Osteoblast (primary cell): ENCODE measurements at regions not wholly inside any gene's neighbourhood (a gene's known extent, or its start where the extent isn't known, plus 50 kb on each side); places are given as distances from the start of the nearest gene placed in this dataset.

ENCODE experiments used
- DNase-seq: peaks from one replicate; pipeline ENCODE4 v3.0.0; 2011; ENCODE audit warnings: low spot score, mixed read lengths; ENCODE audit not compliant: insufficient read length; ENCODE audit errors: missing footprints
- H2AFZ ChIP-seq: 2 replicates; pipeline ENCODE4 v1.6.0; 2011; ENCODE audit warnings: mild to moderate bottlenecking, low read length
- H3K27ac ChIP-seq: 2 replicates; pipeline ENCODE4 v1.5.1; 2011; ENCODE audit warnings: mild to moderate bottlenecking, low read depth, low read length, moderate library complexity
- H3K27me3 ChIP-seq: 2 replicates; pipeline ENCODE4 v1.6.0; 2012; ENCODE audit warnings: mild to moderate bottlenecking, control low read depth, inconsistent platforms, low read length, moderate library complexity; ENCODE audit not compliant: insufficient read depth
- H3K36me3 ChIP-seq: 2 replicates; pipeline ENCODE4 v1.5.1; 2011; ENCODE audit warnings: mild to moderate bottlenecking, low read length, control low read depth, moderate library complexity; ENCODE audit not compliant: insufficient read depth
- H3K4me1 ChIP-seq: 2 replicates; pipeline ENCODE4 v1.5.1; 2011; ENCODE audit warnings: mild to moderate bottlenecking, low read length, control low read depth, moderate library complexity; ENCODE audit not compliant: insufficient read depth
- H3K4me2 ChIP-seq: 2 replicates; pipeline ENCODE4 v1.6.0; 2011; ENCODE audit warnings: mild to moderate bottlenecking, low read length; ENCODE audit not compliant: insufficient read depth
- H3K4me3 ChIP-seq: fragments of 200-600 bp; sonication (generic); 3 replicates; pipeline ENCODE4 v1.5.1; 2012; ENCODE audit warnings: mild to moderate bottlenecking, low read length, inconsistent platforms; ENCODE audit not compliant: insufficient read depth
- H3K79me2 ChIP-seq: 2 replicates; pipeline ENCODE4 v1.6.0; 2012; ENCODE audit warnings: mild to moderate bottlenecking, low read length, control low read depth, inconsistent platforms; ENCODE audit not compliant: insufficient read depth
- H3K9me3 ChIP-seq: 2 replicates; pipeline ENCODE4 v1.5.1; 2011; ENCODE audit warnings: low read depth, low read length, control low read depth
- H4K20me1 ChIP-seq: 2 replicates; pipeline ENCODE4 v1.6.0; 2012; ENCODE audit warnings: mild to moderate bottlenecking, low read length, control low read depth; ENCODE audit not compliant: insufficient read depth
- TF ChIP-seq, protein P1 (sequence below): IDR thresholded peaks from 2 replicates; pipeline ENCODE4 v1.5.1; 2011; ENCODE audit warnings: mild to moderate bottlenecking, low read depth, low read length, moderate library complexity; ENCODE audit errors: extremely low read depth

DNA sequence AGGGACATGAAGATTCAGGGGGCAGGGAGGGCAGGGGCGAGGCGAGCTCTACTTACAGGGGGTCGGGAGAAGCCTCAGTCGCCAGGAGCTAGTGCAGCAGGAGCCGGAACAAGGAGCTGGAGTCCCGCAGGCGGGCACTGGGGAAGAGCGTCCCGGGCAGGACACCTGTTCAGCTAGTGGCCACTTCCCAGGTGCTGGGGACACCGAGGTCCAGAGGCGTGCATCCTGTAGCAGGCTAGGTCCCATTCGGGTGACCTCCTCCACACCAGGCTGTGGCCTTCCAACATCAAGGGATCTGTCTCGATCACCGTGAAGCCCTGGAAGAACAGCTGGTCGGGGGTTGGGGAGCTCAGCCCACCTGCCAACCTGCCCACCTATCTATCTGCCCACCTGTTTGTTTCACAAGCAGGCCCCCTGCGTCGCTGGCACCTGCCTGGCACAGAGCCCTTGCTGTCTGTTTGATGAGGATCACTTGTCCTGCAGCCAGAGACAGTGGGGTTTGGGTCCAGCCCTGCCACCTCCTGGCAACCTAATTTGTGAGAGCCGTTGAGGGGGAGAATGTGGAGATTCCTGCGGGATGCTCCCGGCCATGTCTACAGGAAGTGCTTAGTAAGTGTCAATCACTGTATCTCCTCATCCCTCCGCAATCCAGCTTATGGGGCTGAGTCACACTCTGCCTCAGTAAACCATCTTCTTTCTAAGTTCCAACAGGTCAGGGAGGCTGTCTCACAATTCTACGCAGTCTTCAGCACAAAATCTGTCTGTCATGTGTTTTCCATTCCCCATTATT lies 940.9 kb downstream of the BRD1 start:
- H2AFZ ChIP-seq, result no peak overlapping the region
- no peak overlapping the region for H3K4me3 ChIP-seq
- peak; percentile 50 for DNase-seq
- H3K27ac ChIP-seq, result no peak overlapping the region
- H3K9me3 ChIP-seq, result peaks cover 8% of the 10 kb centered on the region
- no peaks in the 10 kb centered on the region for H3K4me1 ChIP-seq
- no peaks in the 10 kb centered on the region for H4K20me1 ChIP-seq
- H3K36me3 ChIP-seq, result no peaks in the 10 kb centered on the region
- no peaks in the 10 kb centered on the region for H3K27me3 ChIP-seq
- TF ChIP-seq, protein P1, sequence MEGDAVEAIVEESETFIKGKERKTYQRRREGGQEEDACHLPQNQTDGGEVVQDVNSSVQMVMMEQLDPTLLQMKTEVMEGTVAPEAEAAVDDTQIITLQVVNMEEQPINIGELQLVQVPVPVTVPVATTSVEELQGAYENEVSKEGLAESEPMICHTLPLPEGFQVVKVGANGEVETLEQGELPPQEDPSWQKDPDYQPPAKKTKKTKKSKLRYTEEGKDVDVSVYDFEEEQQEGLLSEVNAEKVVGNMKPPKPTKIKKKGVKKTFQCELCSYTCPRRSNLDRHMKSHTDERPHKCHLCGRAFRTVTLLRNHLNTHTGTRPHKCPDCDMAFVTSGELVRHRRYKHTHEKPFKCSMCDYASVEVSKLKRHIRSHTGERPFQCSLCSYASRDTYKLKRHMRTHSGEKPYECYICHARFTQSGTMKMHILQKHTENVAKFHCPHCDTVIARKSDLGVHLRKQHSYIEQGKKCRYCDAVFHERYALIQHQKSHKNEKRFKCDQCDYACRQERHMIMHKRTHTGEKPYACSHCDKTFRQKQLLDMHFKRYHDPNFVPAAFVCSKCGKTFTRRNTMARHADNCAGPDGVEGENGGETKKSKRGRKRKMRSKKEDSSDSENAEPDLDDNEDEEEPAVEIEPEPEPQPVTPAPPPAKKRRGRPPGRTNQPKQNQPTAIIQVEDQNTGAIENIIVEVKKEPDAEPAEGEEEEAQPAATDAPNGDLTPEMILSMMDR, result no peak
- no peaks in the 10 kb centered on the region for H3K79me2 ChIP-seq
- H3K4me2 ChIP-seq, result no peak overlapping the region

DNA sequence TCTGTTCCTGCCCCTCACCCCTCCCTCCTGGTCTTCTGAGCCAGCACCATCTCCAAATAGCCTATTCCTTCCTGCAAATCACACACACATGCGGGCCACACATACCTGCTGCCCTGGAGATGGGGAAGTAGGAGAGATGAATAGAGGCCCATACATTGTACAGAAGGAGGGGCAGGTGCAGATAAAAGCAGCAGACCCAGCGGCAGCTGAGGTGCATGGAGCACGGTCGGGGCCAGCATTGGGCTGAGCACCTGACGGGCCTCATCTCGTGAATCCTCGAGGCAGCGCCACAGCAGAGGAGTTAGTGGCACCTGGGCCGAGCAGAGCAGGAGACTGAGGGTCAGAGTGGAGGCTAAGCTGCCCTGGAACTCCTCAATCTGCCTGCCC lies 941.8 kb downstream of the BRD1 start:
- Histone ChIP-seq H3K27ac (no peak overlapping the region), H3K4me1 (no peaks in the 10 kb centered on the region), H3K4me2 (no peak overlapping the region), H3K4me3 (no peak overlapping the region), H4K20me1 (no peaks in the 10 kb centered on the region), H3K36me3 (no peaks in the 10 kb centered on the region), H3K9me3 (peaks cover 10% of the 10 kb centered on the region), H2AFZ (no peak overlapping the region), H3K27me3 (no peaks in the 10 kb centered on the region), H3K79me2 (no peaks in the 10 kb centered on the region)
- peak; percentile 23 for DNase-seq
- TF ChIP-seq, protein P1, result no peak

DNA sequence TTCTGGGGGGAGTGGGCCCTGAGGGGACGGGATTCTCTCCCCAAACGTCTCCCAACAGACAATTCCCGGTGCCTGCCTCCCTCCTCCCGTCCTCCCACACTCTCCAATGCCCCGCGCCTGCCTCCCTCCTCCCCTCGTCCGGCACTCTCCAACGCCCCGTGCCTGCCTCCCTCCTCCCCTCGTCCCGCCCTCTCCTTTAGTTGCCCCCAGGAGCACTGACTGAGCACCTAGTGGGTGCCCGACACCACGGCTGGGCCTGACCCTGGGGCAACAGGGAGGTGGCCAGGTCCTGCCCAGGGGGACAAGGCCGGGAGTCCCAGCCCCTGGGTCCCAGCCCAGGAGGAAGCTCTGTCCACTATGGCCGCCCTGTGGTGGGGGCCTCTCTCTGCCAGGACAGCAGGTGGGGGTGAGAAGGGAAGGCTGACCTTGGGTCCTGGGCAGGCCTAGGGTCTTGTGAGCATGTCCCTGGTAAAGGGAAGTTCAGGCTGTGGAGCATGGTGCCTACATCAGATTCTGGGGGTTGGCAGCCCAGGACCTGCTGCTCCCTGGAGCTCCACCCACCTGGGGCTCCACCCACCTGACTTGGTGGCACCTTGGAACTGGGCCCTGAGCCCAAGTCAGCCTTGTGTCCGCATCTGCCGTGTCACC lies 942.3 kb downstream of the BRD1 start:
- Histone ChIP-seq H2AFZ (no peak overlapping the region), H3K79me2 (no peaks in the 10 kb centered on the region), H3K4me2 (no peak overlapping the region), H3K27ac (no peak overlapping the region), H3K36me3 (no peaks in the 10 kb centered on the region), H3K9me3 (peaks cover 10% of the 10 kb centered on the region), H3K4me1 (no peaks in the 10 kb centered on the region), H4K20me1 (no peaks in the 10 kb centered on the region), H3K27me3 (no peaks in the 10 kb centered on the region), H3K4me3 (no peak overlapping the region)
- TF ChIP-seq, protein P1, result no peak
- peak; percentile 64 for DNase-seq

DNA sequence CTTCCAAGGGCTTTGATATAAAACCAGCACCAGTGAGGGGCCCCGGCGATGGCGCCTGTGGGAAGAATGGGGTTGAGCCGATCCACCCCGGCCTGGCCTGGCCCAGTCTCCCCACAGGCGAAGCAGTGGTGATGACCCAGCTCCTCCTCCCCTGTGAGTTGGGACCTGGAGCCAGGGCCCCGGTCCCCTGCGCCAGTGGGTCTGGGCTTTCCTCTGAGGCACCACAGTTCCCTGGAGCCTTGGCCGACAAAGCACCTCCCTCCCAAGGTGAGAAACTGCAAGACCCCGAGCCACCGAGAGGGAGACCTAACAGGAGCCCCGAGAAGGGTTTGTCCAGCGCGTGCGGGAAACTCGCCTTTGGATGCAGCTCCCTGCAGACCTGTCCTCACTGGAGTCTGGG lies 942.9 kb downstream of the BRD1 start:
- TF ChIP-seq, protein P1, result no peak
- Histone ChIP-seq H3K9me3 (peaks cover 10% of the 10 kb centered on the region), H3K27ac (no peak overlapping the region), H3K79me2 (no peaks in the 10 kb centered on the region), H3K4me3 (no peak overlapping the region), H2AFZ (no peak overlapping the region), H3K27me3 (no peaks in the 10 kb centered on the region), H3K36me3 (no peaks in the 10 kb centered on the region), H3K4me1 (no peaks in the 10 kb centered on the region), H4K20me1 (no peaks in the 10 kb centered on the region), H3K4me2 (no peak overlapping the region)
- DNase-seq, result no peak
